Uterus (tissue), 3 donors: ENCODE measurements at regions not wholly inside any gene's neighbourhood (a gene's known extent, or its start where the extent isn't known, plus 50 kb on each side); places are given as distances from the start of the nearest gene placed in this dataset.

Experiments used
- DNase-seq, 2 donors: peaks; one replicate each; pipeline ENCODE4 v3.0.0-alpha.2; 2019 to 2020
- H3K27ac ChIP-seq, 2 donors: fragments of 200-600 bp; sonication (generic); 1 replicate in 1 of 2; 2 replicates in 1 of 2; pipeline ENCODE4 v1.5.1; 2016 to 2018
- H3K27me3 ChIP-seq, 2 donors: fragments of 200-600 bp; sonication (generic); one replicate each; pipeline ENCODE4 v1.5.1; 2018 to 2019; ENCODE audit warnings: control low read depth in 1 of 2
- H3K36me3 ChIP-seq, 2 donors: fragments of 200-600 bp; sonication (generic); one replicate each; pipeline ENCODE4 v1.5.1; 2019; ENCODE audit warnings: control low read depth in 1 of 2
- H3K4me1 ChIP-seq, 2 donors: fragments of 200-600 bp; sonication (generic); one replicate each; pipeline ENCODE4 v1.5.1; 2018 to 2019; ENCODE audit warnings: control low read depth in 1 of 2
- H3K4me3 ChIP-seq, 2 donors: fragments of 200-600 bp; sonication (generic); 1 replicate in 1 of 2; 2 replicates in 1 of 2; pipeline ENCODE4 v1.5.1; 2018 to 2019; ENCODE audit warnings: mild to moderate bottlenecking in 1 of 2
- H3K9me3 ChIP-seq, 2 donors: fragments of 200-600 bp; sonication (generic); one replicate each; pipeline ENCODE4 v1.5.1; 2019; ENCODE audit warnings: control low read depth in 1 of 2
- POLR2A ChIP-seq, 2 donors: fragments of 450-650 bp; IDR thresholded peaks; one replicate each; pipeline ENCODE4 v1.6.1; 2016; ENCODE audit warnings: antibody characterized with exemption in 2 of 2, mild to moderate bottlenecking in 1 of 2, moderate library complexity in 1 of 2
- intact Hi-C: fragments of 100-400 bp; cut with DNase I; formaldehyde crosslinking; loops from one replicate; pipeline ENCODE4 v1.15.1; 2023; ENCODE audit warnings: low total_unique reads
- TF ChIP-seq, protein P1 (sequence below), 4 experiments: fragments of 200-600 bp in 2 of 4; fragments of 450-650 bp in 2 of 4; sonication (generic) in 2 of 4; IDR thresholded peaks; one replicate each; pipeline ENCODE4 v1.5.1; 2016 to 2019; ENCODE audit warnings: antibody characterized with exemption in 4 of 4, mild to moderate bottlenecking in 2 of 4, moderate library complexity in 1 of 4
- donor health status: DM: yes; HTN: yes; CAD: no.

DNA sequence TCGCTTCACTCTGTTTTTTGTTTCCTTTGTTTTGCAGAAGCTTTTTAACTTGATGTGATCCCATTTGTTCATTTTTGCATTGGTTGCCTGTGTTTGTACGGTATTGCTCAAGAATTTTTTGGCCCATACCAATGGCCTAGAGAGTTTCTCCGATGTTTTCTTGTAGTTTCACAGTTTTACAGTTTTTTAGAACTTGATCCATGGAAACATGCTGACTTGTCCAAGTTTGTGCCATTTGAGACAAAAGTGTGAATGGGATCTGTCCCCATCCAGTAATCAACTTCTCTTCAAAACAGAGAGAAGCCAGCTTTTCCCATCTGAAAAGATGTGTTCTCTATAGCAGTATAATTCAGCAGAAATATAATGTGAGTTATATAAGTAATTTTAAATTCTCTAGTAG, 266.5 kb upstream of the LRTM1 start:
- Histone ChIP-seq H3K9me3 (no peaks in the 10 kb centered on the region), H3K36me3 (no peaks in the 10 kb centered on the region), H3K4me1 (no peaks in the 10 kb centered on the region), H3K27me3 (no peaks in the 10 kb centered on the region), H3K4me3 (no peak overlapping the region), H3K27ac (no peak overlapping the region)
- DNase-seq = no peak
- intact Hi-C loops = no loop called here
- TF ChIP-seq POLR2A (IDR thresholded peaks at IDR 0.05) = no peak
- TF ChIP-seq, protein P1, sequence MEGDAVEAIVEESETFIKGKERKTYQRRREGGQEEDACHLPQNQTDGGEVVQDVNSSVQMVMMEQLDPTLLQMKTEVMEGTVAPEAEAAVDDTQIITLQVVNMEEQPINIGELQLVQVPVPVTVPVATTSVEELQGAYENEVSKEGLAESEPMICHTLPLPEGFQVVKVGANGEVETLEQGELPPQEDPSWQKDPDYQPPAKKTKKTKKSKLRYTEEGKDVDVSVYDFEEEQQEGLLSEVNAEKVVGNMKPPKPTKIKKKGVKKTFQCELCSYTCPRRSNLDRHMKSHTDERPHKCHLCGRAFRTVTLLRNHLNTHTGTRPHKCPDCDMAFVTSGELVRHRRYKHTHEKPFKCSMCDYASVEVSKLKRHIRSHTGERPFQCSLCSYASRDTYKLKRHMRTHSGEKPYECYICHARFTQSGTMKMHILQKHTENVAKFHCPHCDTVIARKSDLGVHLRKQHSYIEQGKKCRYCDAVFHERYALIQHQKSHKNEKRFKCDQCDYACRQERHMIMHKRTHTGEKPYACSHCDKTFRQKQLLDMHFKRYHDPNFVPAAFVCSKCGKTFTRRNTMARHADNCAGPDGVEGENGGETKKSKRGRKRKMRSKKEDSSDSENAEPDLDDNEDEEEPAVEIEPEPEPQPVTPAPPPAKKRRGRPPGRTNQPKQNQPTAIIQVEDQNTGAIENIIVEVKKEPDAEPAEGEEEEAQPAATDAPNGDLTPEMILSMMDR (IDR thresholded peaks at IDR 0.05) = no peak

DNA sequence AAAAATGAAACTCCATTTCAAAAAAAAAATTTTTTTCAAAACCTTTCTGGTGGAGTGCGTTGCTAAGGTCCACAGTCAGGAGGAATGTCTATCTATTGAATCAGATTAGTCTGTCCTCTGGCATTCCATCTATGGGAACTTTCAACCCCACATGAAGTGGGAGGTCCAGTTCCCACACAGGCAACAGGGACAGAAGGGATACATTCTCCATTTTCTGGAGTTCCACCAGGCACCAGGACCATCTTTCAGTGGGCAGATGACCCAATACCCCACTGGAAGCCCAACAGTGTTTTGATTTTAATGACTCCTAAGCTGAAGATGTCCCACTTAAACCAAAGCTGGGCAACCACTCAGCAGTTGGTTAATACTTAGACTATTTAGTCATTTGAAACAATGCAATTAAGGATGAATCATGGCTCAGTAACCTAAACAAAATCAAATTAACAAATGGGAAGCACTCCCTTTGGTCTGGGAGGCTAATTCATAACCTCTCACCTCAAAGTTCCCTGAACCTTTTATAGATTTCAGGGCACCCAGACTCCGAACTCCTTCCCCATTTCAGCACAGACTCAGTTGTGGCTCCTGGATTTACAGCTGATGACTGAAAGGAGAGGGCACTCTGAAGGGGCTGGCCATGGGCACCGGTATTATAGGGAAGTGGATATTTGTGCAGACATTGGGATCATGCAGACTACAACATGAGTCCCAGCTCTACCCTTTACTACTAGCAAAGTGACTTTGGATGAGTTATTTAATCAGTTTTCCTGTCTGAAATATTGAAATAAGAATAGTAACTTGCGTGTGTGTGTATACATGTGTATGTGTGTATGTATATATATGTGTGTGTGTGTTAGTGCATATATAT, 264.3 kb upstream of the LRTM1 start:
- no peak for DNase-seq
- no peak overlapping the region for H3K27ac ChIP-seq
- no peaks in the 10 kb centered on the region for H3K4me1 ChIP-seq
- TF ChIP-seq POLR2A (IDR thresholded peaks at IDR 0.05) = no peak
- TF ChIP-seq, protein P1 (IDR thresholded peaks at IDR 0.05) = no peak
- no peaks in the 10 kb centered on the region for H3K27me3 ChIP-seq
- intact Hi-C loops = no loop called here
- no peaks in the 10 kb centered on the region for H3K36me3 ChIP-seq
- H3K9me3 ChIP-seq = no peaks in the 10 kb centered on the region
- H3K4me3 ChIP-seq = no peak overlapping the region

DNA sequence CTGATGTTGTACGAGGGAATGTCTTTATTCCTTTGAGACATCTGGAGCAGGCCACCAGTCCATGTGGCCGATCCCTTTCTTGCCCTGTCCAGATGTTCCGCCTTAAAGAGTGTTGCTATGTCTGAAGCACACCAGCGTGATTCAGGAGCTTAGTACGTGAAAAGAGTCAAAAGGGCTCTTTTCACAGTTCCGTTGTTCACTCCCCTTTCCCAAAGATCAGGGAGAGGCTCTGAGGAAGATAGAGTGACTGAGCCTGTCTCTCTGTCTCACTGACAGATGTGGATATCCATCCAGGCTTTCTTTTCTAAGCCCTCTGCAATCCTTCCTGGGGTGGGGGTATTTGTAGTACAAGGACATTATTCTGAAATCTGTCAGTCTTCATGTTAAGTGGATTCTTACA, 262.5 kb upstream of the LRTM1 start:
- H3K4me3 ChIP-seq = no peak overlapping the region
- no peaks in the 10 kb centered on the region for H3K4me1 ChIP-seq
- H3K9me3 ChIP-seq = no peaks in the 10 kb centered on the region
- H3K27ac ChIP-seq = no peak overlapping the region
- no peaks in the 10 kb centered on the region for H3K36me3 ChIP-seq
- no peaks in the 10 kb centered on the region for H3K27me3 ChIP-seq
- DNase-seq = no peak
- intact Hi-C loops = no loop called here
- TF ChIP-seq, protein P1 (IDR thresholded peaks at IDR 0.05) = no peak
- TF ChIP-seq POLR2A (IDR thresholded peaks at IDR 0.05) = no peak

DNA sequence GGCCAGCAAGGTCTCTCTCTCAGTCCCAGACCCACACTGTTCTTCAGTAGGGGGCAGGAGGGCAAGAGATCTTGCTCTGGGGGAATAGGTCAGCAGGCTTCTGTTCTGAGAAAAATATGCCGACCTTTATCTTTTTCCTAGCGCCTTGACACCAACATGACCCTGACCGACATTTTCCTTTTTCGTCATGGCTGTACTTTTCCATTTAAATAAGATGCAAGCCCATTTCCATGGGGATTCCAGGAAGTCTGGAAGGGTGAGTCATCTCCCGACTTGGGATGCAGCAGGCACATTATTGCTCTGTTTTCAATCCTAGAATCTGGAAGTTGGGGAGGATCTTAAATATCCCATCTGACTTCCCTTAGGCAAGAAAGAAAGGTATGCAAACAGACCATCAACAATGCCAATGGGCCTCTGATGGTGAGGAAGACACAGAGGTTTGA, 261.5 kb upstream of the LRTM1 start:
- no peak for DNase-seq
- Histone ChIP-seq H3K27ac (no peak overlapping the region), H3K36me3 (no peaks in the 10 kb centered on the region), H3K27me3 (no peaks in the 10 kb centered on the region), H3K9me3 (no peaks in the 10 kb centered on the region), H3K4me1 (no peaks in the 10 kb centered on the region), H3K4me3 (no peak overlapping the region)
- intact Hi-C loops = no loop called here
- TF ChIP-seq, protein P1 (IDR thresholded peaks at IDR 0.05) = no peak

DNA sequence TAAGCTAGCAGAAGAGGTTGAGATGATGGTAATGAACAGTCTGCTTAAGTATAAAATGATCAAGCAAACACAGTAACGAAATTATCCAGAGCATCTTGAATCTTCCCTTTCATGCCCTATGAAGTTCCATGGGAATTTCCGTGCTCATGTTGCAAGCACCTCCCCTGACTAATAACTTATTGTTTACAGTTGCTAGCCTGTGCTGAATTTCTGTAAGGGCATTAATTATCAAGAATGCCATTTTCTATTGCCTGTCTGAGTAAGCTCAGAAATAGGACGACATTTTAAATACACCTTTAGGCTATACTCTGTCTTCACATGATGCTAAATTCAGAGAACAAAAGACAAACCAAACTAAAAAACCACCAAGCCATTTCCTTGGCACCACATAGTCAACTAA, 257.5 kb upstream of the LRTM1 start:
- Histone ChIP-seq H3K36me3 (no peaks in the 10 kb centered on the region), H3K27ac (no peak overlapping the region), H3K9me3 (no peaks in the 10 kb centered on the region), H3K4me3 (no peak overlapping the region), H3K4me1 (no peaks in the 10 kb centered on the region), H3K27me3 (no peaks in the 10 kb centered on the region)
- intact Hi-C loops = no loop called here
- DNase-seq = no peak
- no peak for TF ChIP-seq POLR2A (IDR thresholded peaks at IDR 0.05)
- TF ChIP-seq, protein P1 (IDR thresholded peaks at IDR 0.05) = no peak
